Suprapubic skin (tissue), 4 donors: ENCODE measurements at regions not wholly inside any gene's neighbourhood (a gene's known extent, or its start where the extent isn't known, plus 50 kb on each side); places are given as distances from the start of the nearest gene placed in this dataset.

ENCODE experiments used
- DNase-seq, 2 donors: peaks; one replicate each; pipeline ENCODE4 v3.0.0-alpha.2; 2019; ENCODE audit warnings: low spot score in 2 of 2
- H3K27ac ChIP-seq: fragments of 200-600 bp; sonication (generic); one replicate; pipeline ENCODE4 v1.5.1; 2019
- H3K27me3 ChIP-seq: fragments of 200-600 bp; sonication (generic); one replicate; pipeline ENCODE4 v1.5.1; 2019
- H3K36me3 ChIP-seq: fragments of 200-600 bp; sonication (generic); one replicate; pipeline ENCODE4 v1.5.1; 2019
- H3K4me1 ChIP-seq: fragments of 200-600 bp; sonication (generic); one replicate; pipeline ENCODE4 v1.5.1; 2019
- H3K4me3 ChIP-seq: fragments of 200-600 bp; sonication (generic); one replicate; pipeline ENCODE4 v1.5.1; 2019; ENCODE audit warnings: mild to moderate bottlenecking
- H3K9me3 ChIP-seq: fragments of 200-600 bp; sonication (generic); one replicate; pipeline ENCODE4 v1.5.1; 2019
- EP300 ChIP-seq: sonication (generic); formaldehyde crosslinking; IDR thresholded peaks from one replicate; pipeline ENCODE4 v1.6.1; 2017; ENCODE audit warnings: antibody characterized with exemption
- POLR2A ChIP-seq, 2 donors: fragments of 450-650 bp; IDR thresholded peaks; one replicate each; pipeline ENCODE4 v1.6.1; 2017; ENCODE audit warnings: antibody characterized with exemption in 2 of 2, mild to moderate bottlenecking in 2 of 2, moderate library complexity in 2 of 2
- POLR2AphosphoS5 ChIP-seq, 3 donors: sonication (generic); formaldehyde crosslinking; IDR thresholded peaks; one replicate each; pipeline ENCODE4 v1.6.1; 2017; ENCODE audit warnings: antibody characterized with exemption in 3 of 3
- WGBS: methylation state at CpG from one replicate; pipeline ENCODE4 v1.1.5; 2018; 5-methylcytosine and 5-hydroxymethylcytosine counted together
- TF ChIP-seq, protein P1 (sequence below), 2 donors: fragments of 200-600 bp in 1 of 2; fragments of 450-650 bp in 1 of 2; sonication (generic) in 1 of 2; IDR thresholded peaks; one replicate each; pipeline ENCODE4 v1.5.1; 2016 to 2019; ENCODE audit warnings: antibody characterized with exemption in 2 of 2, mild to moderate bottlenecking in 1 of 2, moderate library complexity in 1 of 2

- H3K27me3 ChIP-seq: no peaks in the 10 kb centered on the region
- TF ChIP-seq POLR2A (IDR thresholded peaks at IDR 0.05) (no peak), EP300 (no peak), POLR2AphosphoS5 (IDR thresholded peaks at IDR 0.05) (no peak)
- TF ChIP-seq, protein P1, sequence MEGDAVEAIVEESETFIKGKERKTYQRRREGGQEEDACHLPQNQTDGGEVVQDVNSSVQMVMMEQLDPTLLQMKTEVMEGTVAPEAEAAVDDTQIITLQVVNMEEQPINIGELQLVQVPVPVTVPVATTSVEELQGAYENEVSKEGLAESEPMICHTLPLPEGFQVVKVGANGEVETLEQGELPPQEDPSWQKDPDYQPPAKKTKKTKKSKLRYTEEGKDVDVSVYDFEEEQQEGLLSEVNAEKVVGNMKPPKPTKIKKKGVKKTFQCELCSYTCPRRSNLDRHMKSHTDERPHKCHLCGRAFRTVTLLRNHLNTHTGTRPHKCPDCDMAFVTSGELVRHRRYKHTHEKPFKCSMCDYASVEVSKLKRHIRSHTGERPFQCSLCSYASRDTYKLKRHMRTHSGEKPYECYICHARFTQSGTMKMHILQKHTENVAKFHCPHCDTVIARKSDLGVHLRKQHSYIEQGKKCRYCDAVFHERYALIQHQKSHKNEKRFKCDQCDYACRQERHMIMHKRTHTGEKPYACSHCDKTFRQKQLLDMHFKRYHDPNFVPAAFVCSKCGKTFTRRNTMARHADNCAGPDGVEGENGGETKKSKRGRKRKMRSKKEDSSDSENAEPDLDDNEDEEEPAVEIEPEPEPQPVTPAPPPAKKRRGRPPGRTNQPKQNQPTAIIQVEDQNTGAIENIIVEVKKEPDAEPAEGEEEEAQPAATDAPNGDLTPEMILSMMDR (IDR thresholded peaks at IDR 0.05): no peak
- no peaks in the 10 kb centered on the region for H3K36me3 ChIP-seq
- DNase-seq: no peak
- H3K4me3 ChIP-seq: no peak overlapping the region
- peaks cover 10% of the 10 kb centered on the region for H3K4me1 ChIP-seq
- H3K27ac ChIP-seq: no peak overlapping the region
- no peaks in the 10 kb centered on the region for H3K9me3 ChIP-seq
- 95% methylated on average over 6 of the region's 6 CpGs for WGBS
Observed at GRCh38 chr9:86636038-86636437, 281.8 kb upstream of the TUT7 start.

DNA sequence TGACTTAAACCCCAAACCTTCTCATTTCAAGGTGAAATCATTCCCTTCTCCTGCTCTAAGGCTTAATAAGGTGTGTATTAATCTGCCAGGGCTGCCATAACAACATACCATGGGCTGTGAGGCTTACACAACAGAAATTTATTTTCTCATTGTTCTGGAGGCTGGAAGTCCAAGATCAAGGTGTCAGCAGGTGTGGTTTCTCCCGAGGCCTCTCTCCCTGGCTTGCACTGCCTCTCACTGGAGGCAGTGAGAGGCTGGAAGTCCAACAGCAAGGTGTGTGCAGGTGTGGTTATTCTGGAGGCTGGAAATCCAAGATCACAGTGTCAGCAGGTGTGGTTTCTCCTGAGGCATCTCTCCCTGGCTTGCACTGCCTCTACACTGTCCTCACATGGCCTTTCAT, 280.3 kb upstream of the TUT7 start:
- no peaks in the 10 kb centered on the region for H3K9me3 ChIP-seq
- no peaks in the 10 kb centered on the region for H3K36me3 ChIP-seq
- H3K27me3 ChIP-seq: no peaks in the 10 kb centered on the region
- no peak for TF ChIP-seq POLR2A (IDR thresholded peaks at IDR 0.05)
- no peak for TF ChIP-seq POLR2AphosphoS5 (IDR thresholded peaks at IDR 0.05)
- no peak for TF ChIP-seq EP300
- TF ChIP-seq, protein P1 (IDR thresholded peaks at IDR 0.05): no peak
- H3K4me3 ChIP-seq: no peak overlapping the region
- DNase-seq: no peak
- no peak overlapping the region for H3K27ac ChIP-seq
- WGBS: 100% methylated on average over 1 of the region's 1 CpG
- no peaks in the 10 kb centered on the region for H3K4me1 ChIP-seq

DNA sequence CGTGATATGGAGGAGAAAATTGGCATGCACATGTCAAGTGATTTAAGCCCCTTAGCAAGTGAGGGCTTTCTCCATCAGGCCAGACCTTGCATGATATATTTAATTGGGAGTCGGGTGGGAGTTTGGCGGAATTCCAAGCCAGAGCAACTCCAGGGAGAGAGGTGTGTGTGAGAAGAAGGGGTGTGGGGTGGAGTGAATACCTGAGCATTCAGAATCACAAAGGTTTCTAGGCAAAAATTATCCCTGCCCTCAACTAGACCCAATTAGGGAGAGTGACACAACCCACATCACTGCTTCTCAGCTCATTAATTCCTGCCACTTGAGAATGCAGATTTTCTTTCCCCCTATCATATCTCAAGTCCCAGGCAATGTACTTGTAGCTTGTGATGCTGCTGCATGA, 279.7 kb upstream of the TUT7 start:
- no peak for TF ChIP-seq POLR2A (IDR thresholded peaks at IDR 0.05)
- TF ChIP-seq, protein P1 (IDR thresholded peaks at IDR 0.05): no peak
- no peak for TF ChIP-seq EP300
- no peak for TF ChIP-seq POLR2AphosphoS5 (IDR thresholded peaks at IDR 0.05)
- Histone ChIP-seq H3K9me3 (no peaks in the 10 kb centered on the region), H3K4me3 (no peak overlapping the region), H3K36me3 (no peaks in the 10 kb centered on the region), H3K27ac (no peak overlapping the region), H3K27me3 (no peaks in the 10 kb centered on the region), H3K4me1 (no peaks in the 10 kb centered on the region)
- WGBS: 55% methylated on average over 3 of the region's 3 CpGs
- DNase-seq: no peak

DNA sequence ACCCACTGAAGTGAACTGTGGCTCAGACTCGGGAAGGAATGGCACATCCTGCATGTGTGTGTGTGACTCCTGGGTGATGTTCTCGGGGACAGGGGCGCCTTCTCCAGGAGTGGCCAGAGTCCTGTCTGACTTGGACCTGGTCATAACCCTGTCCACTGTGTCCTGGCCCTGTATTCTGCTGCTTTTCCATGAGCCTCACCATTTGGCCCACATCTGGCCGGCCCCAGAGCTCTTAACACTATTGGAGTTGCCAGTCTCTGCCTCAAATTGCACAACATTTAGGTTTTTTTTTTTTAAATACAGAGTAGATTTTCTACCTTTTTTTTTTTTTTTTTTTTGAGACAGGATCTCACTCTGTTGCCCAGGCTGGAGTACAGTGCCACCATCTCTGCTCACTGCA, 278.3 kb upstream of the TUT7 start:
- Histone ChIP-seq H3K4me3 (no peak overlapping the region), H3K27ac (no peak overlapping the region), H3K4me1 (no peaks in the 10 kb centered on the region), H3K27me3 (no peaks in the 10 kb centered on the region), H3K9me3 (no peaks in the 10 kb centered on the region), H3K36me3 (no peaks in the 10 kb centered on the region)
- WGBS: 80% methylated on average over 4 of the region's 4 CpGs
- TF ChIP-seq POLR2AphosphoS5 (IDR thresholded peaks at IDR 0.05): no peak
- no peak for DNase-seq

GRCh38 chr9:86629530-86629929, 275.3 kb upstream of the TUT7 start:
- TF ChIP-seq, protein P1 (IDR thresholded peaks at IDR 0.05): no peak
- TF ChIP-seq POLR2AphosphoS5 (IDR thresholded peaks at IDR 0.05): no peak
- TF ChIP-seq POLR2A (IDR thresholded peaks at IDR 0.05): no peak
- no peak for TF ChIP-seq EP300
- no peak overlapping the region for H3K4me3 ChIP-seq
- no peaks in the 10 kb centered on the region for H3K4me1 ChIP-seq
- no peaks in the 10 kb centered on the region for H3K27me3 ChIP-seq
- no peaks in the 10 kb centered on the region for H3K9me3 ChIP-seq
- H3K27ac ChIP-seq: no peak overlapping the region
- WGBS: 74% methylated on average over 3 of the region's 3 CpGs
- no peaks in the 10 kb centered on the region for H3K36me3 ChIP-seq
- DNase-seq: no peak

DNA sequence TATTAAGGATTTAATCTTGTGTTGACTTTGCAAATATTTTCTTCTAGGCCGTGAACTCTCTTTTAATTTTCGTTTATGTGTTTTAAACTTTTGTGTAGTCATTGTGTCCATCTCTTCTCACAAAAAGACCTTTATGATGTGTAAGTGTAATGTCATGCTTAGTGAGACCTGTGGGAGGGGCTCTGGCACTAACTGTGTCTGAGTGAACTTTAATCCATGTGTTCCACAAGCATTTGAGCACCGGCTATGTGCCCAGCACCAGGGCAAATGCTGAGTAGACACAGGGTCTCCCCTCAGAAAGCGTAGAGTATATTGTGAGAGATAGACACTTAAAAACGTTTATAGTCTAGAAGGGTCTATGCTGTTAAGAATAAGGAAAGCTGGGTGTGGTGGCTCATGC, 272.6 kb upstream of the TUT7 start:
- WGBS: 94% methylated on average over 5 of the region's 5 CpGs
- no peak for TF ChIP-seq POLR2AphosphoS5 (IDR thresholded peaks at IDR 0.05)
- TF ChIP-seq EP300: no peak
- TF ChIP-seq, protein P1 (IDR thresholded peaks at IDR 0.05): no peak
- no peak for TF ChIP-seq POLR2A (IDR thresholded peaks at IDR 0.05)
- H3K4me3 ChIP-seq: no peak overlapping the region

More for the DNA sequence above, 272.6 kb upstream of the TUT7 start:
- no peaks in the 10 kb centered on the region for H3K36me3 ChIP-seq
- H3K4me1 ChIP-seq: no peaks in the 10 kb centered on the region
- H3K27ac ChIP-seq: no peak overlapping the region
- no peak for DNase-seq
- no peaks in the 10 kb centered on the region for H3K9me3 ChIP-seq
- H3K27me3 ChIP-seq: no peaks in the 10 kb centered on the region
